ENCODE measurements at regions not wholly inside any gene's neighbourhood (a gene's known extent, or its start where the extent isn't known, plus 50 kb on each side); places are given as distances from the start of the nearest gene placed in this dataset.
A peak's percentile ranks its signal among the peaks of the same experiment; 100 is the strongest.

- no peak for DNase-seq
- Histone ChIP-seq H3K36me3 (replicated peaks; ENCODE audit: control insufficient read depth, insufficient read depth, low read length) (no peaks in the 10 kb centered on the region), H3K27me3 (ENCODE audit: control insufficient read depth, insufficient read depth, low read length) (no peaks in the 10 kb centered on the region), H3K4me3 (ENCODE audit: insufficient read depth, low read depth, low read length) (no peak overlapping the region)
These were observed 114.9 kb upstream of the PRSS58 start for GRCh38 chr7:142372727-142373126.

DNA sequence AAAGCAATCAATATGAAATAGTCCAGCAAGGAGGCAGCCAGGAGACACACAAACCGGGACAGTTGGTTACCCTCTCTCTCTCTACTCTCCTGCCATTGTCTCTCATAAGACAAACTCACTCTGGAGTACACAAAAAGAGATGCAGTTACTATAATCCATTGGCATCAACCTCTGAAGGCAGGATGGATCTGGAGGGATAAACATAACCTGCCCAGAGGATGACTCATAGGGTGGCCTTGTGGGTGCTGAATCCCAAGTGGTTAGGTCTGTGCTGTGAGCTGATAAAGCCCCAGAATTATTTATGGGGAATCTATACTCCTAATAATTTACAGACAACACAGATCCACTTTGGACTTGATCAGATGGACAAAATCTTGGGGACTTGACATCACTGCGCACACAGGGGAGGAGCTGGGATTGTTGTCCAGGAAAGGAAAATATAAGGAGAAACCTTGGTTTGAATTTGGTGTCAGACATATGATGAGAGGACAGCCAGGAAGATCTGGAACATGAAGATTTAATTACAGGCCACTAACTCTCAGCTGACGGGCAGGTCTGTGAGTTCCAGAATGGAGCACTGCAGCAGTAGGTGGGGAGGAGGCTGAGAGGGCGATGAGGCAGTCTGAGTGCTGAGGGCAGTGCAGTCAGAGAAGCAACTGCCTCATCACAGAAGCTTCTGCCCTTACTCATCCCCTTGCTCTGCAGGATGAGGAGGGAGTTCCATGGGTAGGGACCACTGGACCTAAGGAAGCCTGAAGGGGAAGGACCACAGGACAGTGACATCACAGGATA, 113.9 kb upstream of the PRSS58 start:
- no peak for DNase-seq
- no peaks in the 10 kb centered on the region for H3K27me3 ChIP-seq (ENCODE audit: control insufficient read depth, insufficient read depth, low read length)
- no peaks in the 10 kb centered on the region for H3K36me3 ChIP-seq (replicated peaks; ENCODE audit: control insufficient read depth, insufficient read depth, low read length)
- no peak overlapping the region for H3K4me3 ChIP-seq (ENCODE audit: insufficient read depth, low read depth, low read length)

DNA sequence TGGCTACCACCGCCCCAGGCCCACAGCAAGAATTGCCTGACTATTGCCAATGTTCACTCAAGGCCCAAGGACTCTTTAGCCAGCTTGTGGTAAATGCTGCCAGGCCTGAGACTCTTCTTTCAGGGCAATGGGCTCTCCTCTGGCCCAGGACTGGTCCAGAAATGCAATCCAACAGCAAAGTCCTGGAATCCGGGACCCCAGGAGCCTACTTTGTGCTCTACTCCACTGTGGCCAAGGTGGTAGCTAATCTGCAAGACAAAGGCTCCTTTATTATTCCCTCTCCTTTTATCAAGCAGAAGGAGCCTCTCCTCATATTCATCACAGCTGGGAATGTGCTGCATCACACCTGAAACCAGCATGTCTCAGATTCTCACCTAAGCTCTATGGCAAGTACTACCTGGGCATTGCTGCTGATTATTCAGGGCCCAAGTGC, 107.6 kb upstream of the PRSS58 start:
- no peak overlapping the region for H3K4me3 ChIP-seq (ENCODE audit: insufficient read depth, low read depth, low read length)
- no peaks in the 10 kb centered on the region for H3K27me3 ChIP-seq (ENCODE audit: control insufficient read depth, insufficient read depth, low read length)
- DNase-seq, result peak; percentile 60
- H3K36me3 ChIP-seq (replicated peaks; ENCODE audit: control insufficient read depth, insufficient read depth, low read length), result no peaks in the 10 kb centered on the region

GRCh38 chr7:142364551-142364950, 106.7 kb upstream of the PRSS58 start:
- Histone ChIP-seq H3K4me3 (ENCODE audit: insufficient read depth, low read depth, low read length) (no peak overlapping the region), H3K27me3 (ENCODE audit: control insufficient read depth, insufficient read depth, low read length) (no peaks in the 10 kb centered on the region), H3K36me3 (replicated peaks; ENCODE audit: control insufficient read depth, insufficient read depth, low read length) (no peaks in the 10 kb centered on the region)
- no peak for DNase-seq

- DNase-seq, result no peak
- Histone ChIP-seq H3K27me3 (ENCODE audit: control insufficient read depth, insufficient read depth, low read length) (no peaks in the 10 kb centered on the region), H3K36me3 (replicated peaks; ENCODE audit: control insufficient read depth, insufficient read depth, low read length) (no peaks in the 10 kb centered on the region), H3K4me3 (ENCODE audit: insufficient read depth, low read depth, low read length) (no peak overlapping the region)
These were observed 104.5 kb upstream of the PRSS58 start for GRCh38 chr7:142362349-142362748.

- Histone ChIP-seq H3K27me3 (ENCODE audit: control insufficient read depth, insufficient read depth, low read length) (no peaks in the 10 kb centered on the region), H3K36me3 (replicated peaks; ENCODE audit: control insufficient read depth, insufficient read depth, low read length) (no peaks in the 10 kb centered on the region), H3K4me3 (ENCODE audit: insufficient read depth, low read depth, low read length) (no peak overlapping the region)
- no peak for DNase-seq
These were observed 101.9 kb upstream of the PRSS58 start for GRCh38 chr7:142359694-142360279.

- no peaks in the 10 kb centered on the region for H3K36me3 ChIP-seq (replicated peaks; ENCODE audit: control insufficient read depth, insufficient read depth, low read length)
- H3K4me3 ChIP-seq (ENCODE audit: insufficient read depth, low read depth, low read length), result no peak overlapping the region
- peak; percentile 69 for DNase-seq
- H3K27me3 ChIP-seq (ENCODE audit: control insufficient read depth, insufficient read depth, low read length), result no peaks in the 10 kb centered on the region
These were observed 100.2 kb upstream of the PRSS58 start for GRCh38 chr7:142357953-142358520.

- H3K4me3 ChIP-seq (ENCODE audit: insufficient read depth, low read depth, low read length), result no peak overlapping the region
- no peaks in the 10 kb centered on the region for H3K27me3 ChIP-seq (ENCODE audit: control insufficient read depth, insufficient read depth, low read length)
- H3K36me3 ChIP-seq (replicated peaks; ENCODE audit: control insufficient read depth, insufficient read depth, low read length), result no peaks in the 10 kb centered on the region
- no peak for DNase-seq
These were observed 98.3 kb upstream of the PRSS58 start for GRCh38 chr7:142356166-142356565.

DNA sequence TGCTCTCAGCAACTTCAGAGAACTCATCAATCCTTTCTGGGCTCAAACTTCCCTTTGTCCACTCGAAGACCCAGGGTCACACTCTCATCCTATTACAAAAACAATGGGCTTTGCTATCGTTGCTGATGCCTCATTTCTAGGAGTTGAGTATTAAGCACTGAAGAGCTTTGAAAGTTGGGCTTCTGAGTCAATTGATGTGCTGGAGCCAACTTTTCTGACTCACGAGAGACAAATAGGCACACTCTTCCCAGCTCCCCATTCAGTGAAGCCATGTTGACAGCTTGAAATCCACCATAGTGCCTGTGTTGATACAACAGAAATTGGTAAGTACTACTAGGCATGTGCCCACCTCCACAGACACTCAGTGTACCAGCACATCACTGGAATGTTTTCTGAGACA, 97.5 kb upstream of the PRSS58 start:
- Histone ChIP-seq H3K27me3 (ENCODE audit: control insufficient read depth, insufficient read depth, low read length) (no peaks in the 10 kb centered on the region), H3K4me3 (ENCODE audit: insufficient read depth, low read depth, low read length) (no peak overlapping the region), H3K36me3 (replicated peaks; ENCODE audit: control insufficient read depth, insufficient read depth, low read length) (no peaks in the 10 kb centered on the region)
- DNase-seq, result no peak

GRCh38 chr7:142353147-142354060, 95.5 kb upstream of the PRSS58 start:
- no peaks in the 10 kb centered on the region for H3K36me3 ChIP-seq (replicated peaks; ENCODE audit: control insufficient read depth, insufficient read depth, low read length)
- no peaks in the 10 kb centered on the region for H3K27me3 ChIP-seq (ENCODE audit: control insufficient read depth, insufficient read depth, low read length)
- no peak overlapping the region for H3K4me3 ChIP-seq (ENCODE audit: insufficient read depth, low read depth, low read length)
- DNase-seq, result no peak

DNA sequence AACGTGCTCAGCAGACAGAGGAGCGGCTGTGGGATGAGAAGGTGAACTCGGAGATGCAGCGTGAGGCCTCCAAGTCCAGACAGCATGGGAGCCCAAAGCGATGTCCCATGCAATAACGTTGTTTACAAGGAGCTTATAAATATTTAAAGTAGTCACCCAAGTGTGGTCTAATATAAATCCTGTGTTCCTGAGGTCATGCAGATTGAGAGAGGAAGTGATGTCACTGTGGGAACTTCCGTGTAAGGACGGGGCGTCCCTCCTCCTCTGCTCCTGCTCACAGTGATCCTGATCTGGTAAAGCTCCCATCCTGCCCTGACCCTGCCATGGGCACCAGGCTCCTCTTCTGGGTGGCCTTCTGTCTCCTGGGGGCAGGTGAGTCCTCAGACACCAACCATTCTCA, 94.7 kb upstream of the PRSS58 start:
- no peaks in the 10 kb centered on the region for H3K27me3 ChIP-seq (ENCODE audit: control insufficient read depth, insufficient read depth, low read length)
- H3K4me3 ChIP-seq (ENCODE audit: insufficient read depth, low read depth, low read length), result no peak overlapping the region
- no peak for DNase-seq
- no peaks in the 10 kb centered on the region for H3K36me3 ChIP-seq (replicated peaks; ENCODE audit: control insufficient read depth, insufficient read depth, low read length)

GRCh38 chr7:142351145-142351544, 93.3 kb upstream of the PRSS58 start:
- no peak for DNase-seq
- Histone ChIP-seq H3K4me3 (ENCODE audit: insufficient read depth, low read depth, low read length) (no peak overlapping the region), H3K27me3 (ENCODE audit: control insufficient read depth, insufficient read depth, low read length) (no peaks in the 10 kb centered on the region), H3K36me3 (replicated peaks; ENCODE audit: control insufficient read depth, insufficient read depth, low read length) (no peaks in the 10 kb centered on the region)

DNA sequence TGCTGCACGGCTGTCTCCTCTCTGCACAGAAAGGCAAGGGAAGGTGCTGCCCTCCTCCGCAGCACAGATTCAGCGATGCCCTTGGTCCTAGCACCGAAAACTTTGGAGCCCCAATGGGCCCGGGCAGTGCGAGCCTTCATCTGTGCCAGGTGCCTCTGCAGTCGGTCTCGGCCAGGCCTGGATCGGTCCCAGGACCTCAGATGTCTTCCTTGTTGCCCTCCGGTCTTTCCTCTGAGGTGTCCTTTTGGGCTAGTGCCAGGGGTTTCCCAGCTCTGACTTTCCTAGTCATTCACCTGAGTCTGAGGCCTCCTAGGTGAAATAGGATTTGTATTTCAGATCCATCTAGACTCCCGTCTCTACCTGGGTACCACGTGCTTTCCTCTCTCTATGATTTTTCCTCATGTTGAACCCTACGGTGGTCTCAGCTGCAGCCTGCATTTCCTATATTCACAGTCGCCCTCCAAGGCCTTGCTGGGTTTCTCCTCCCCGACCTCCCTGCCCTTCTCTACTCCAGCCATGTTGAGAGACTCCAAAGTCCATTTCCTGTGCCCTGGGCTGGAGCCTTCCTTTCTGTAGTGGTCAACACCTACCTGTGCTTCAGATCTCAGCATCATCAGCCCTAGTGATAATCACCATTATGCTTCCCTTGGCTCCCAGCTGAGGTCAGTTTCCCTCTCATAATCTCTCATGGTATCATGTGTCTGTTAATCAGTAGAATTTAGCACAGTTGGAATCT, 92.0 kb upstream of the PRSS58 start:
- no peak for DNase-seq
- Histone ChIP-seq H3K27me3 (ENCODE audit: control insufficient read depth, insufficient read depth, low read length) (no peaks in the 10 kb centered on the region), H3K4me3 (ENCODE audit: insufficient read depth, low read depth, low read length) (no peak overlapping the region), H3K36me3 (replicated peaks; ENCODE audit: control insufficient read depth, insufficient read depth, low read length) (no peaks in the 10 kb centered on the region)

DNA sequence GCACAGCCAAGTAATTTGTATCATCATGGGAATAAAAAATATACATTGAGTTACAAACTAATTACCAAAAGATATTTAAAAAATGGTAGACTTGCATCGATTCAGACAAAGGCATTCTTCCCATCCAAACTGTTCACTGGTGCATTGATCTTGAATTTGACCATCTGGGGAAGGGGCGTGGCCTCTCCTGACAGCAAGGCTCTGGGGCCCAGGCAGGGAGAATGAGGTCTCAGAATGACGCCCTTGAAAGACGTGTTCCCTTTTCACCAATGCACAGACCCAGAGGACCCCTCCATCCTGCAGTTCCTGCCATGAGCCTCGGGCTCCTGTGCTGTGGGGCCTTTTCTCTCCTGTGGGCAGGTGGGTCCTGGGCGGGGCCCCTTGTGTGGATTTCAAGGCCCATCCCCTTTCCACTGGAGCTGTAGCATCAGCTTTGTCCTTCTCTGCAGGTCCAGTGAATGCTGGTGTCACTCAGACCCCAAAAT, 91.1 kb upstream of the PRSS58 start:
- Histone ChIP-seq H3K27me3 (ENCODE audit: control insufficient read depth, insufficient read depth, low read length) (no peaks in the 10 kb centered on the region), H3K4me3 (ENCODE audit: insufficient read depth, low read depth, low read length) (no peak overlapping the region), H3K36me3 (replicated peaks; ENCODE audit: control insufficient read depth, insufficient read depth, low read length) (no peaks in the 10 kb centered on the region)
- DNase-seq, result no peak

All from H7 (cell line).